HG03442 (cell line): ENCODE measurements at regions not wholly inside any gene's neighbourhood (a gene's known extent, or its start where the extent isn't known, plus 50 kb on each side); places are given as distances from the start of the nearest gene placed in this dataset.

ENCODE experiments used
- ATAC-seq: cut with Tn5 transposase; IDR thresholded peaks from one replicate; pipeline ENCODE4 v1.9.1; 2021; ENCODE audit warnings: mild to moderate bottlenecking, moderate library complexity; ENCODE audit not compliant: unreplicated experiment

- peak; percentile 47 for ATAC-seq
These were observed 281.7 kb upstream of the ESRRG start for GRCh38 chr1:217004776-217005436.

GRCh38 chr1:217003355-217003754 lies 280.1 kb upstream of the ESRRG start:
- ATAC-seq: no peak

- no peak for ATAC-seq
These were observed 274.6 kb upstream of the ESRRG start for GRCh38 chr1:216997831-216998230.

GRCh38 chr1:216997069-216997468 lies 273.8 kb upstream of the ESRRG start:
- no peak for ATAC-seq

- ATAC-seq: no peak
These were observed 261.3 kb upstream of the ESRRG start for GRCh38 chr1:216984536-216984935.

GRCh38 chr1:216983823-216984222 lies 260.6 kb upstream of the ESRRG start:
- ATAC-seq: no peak

- no peak for ATAC-seq
These were observed 238.3 kb upstream of the ESRRG start for GRCh38 chr1:216961516-216961915.

GRCh38 chr1:216960716-216961115 lies 237.5 kb upstream of the ESRRG start:
- ATAC-seq: no peak

GRCh38 chr1:216958569-216958968 lies 235.3 kb upstream of the ESRRG start:
- no peak for ATAC-seq

GRCh38 chr1:216953495-216953894 lies 230.3 kb upstream of the ESRRG start:
- ATAC-seq: no peak

GRCh38 chr1:216952864-216953263 lies 229.6 kb upstream of the ESRRG start:
- ATAC-seq: no peak

- no peak for ATAC-seq
These were observed 222.4 kb upstream of the ESRRG start for GRCh38 chr1:216945538-216946080.

- no peak for ATAC-seq
These were observed 221.8 kb upstream of the ESRRG start for GRCh38 chr1:216944864-216945510.

- ATAC-seq: no peak
These were observed 214.3 kb upstream of the ESRRG start for GRCh38 chr1:216937491-216937890.

- no peak for ATAC-seq
These were observed 213.6 kb upstream of the ESRRG start for GRCh38 chr1:216936779-216937178.

GRCh38 chr1:216935901-216936300 lies 212.7 kb upstream of the ESRRG start:
- no peak for ATAC-seq

- ATAC-seq: no peak
These were observed 209.2 kb upstream of the ESRRG start for GRCh38 chr1:216932424-216932823.

GRCh38 chr1:216929870-216930582 lies 206.8 kb upstream of the ESRRG start:
- no peak for ATAC-seq

GRCh38 chr1:216927633-216928032 lies 204.4 kb upstream of the ESRRG start:
- no peak for ATAC-seq

GRCh38 chr1:216926720-216927510 lies 203.7 kb upstream of the ESRRG start:
- no peak for ATAC-seq
